PC-9 (cell line): ENCODE measurements at regions not wholly inside any gene's neighbourhood (a gene's known extent, or its start where the extent isn't known, plus 50 kb on each side); places are given as distances from the start of the nearest gene placed in this dataset.

ENCODE experiments used
- CTCF ChIP-seq: fragments of 200-600 bp; sonication (generic); conservative IDR thresholded peaks from 2 replicates; pipeline ENCODE4 v1.6.1; 2017; ENCODE audit warnings: mixed run types, antibody characterized with exemption, mild to moderate bottlenecking, moderate library complexity
- EZH2 ChIP-seq: fragments of 200-600 bp; sonication (generic); IDR thresholded peaks from 2 replicates; pipeline ENCODE4 v1.8.0; 2017; ENCODE audit warnings: antibody characterized with exemption, low read depth

DNA sequence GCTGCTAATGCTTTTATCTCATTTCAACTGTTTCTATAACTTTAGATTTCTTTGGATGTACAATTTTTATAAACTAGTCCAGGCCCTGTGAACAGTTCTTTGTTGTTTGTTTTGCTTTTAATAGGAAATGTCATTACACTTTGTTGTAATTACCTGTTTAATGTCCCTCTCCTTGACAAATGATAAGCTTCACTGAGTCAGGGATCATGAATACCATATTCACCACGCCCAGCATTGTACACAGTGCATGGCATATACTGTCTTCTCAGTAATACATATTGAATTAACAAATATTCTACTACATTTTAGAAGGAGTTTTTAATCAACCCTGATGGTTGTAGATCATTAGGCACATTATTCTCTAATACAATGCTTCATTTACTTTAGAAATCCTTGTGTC lies 1105.0 kb downstream of the MAT2B start:
- TF ChIP-seq CTCF = no peak
- no peak for TF ChIP-seq EZH2
